CD4-positive, CD25-positive, alpha-beta regulatory T cell (primary cell): ENCODE measurements at regions not wholly inside any gene's neighbourhood (a gene's known extent, or its start where the extent isn't known, plus 50 kb on each side); places are given as distances from the start of the nearest gene placed in this dataset.

ENCODE experiments used
- ATAC-seq, 2 donors: fragments of 150-1000 bp; cut with Tn5 transposase; one replicate each; pipeline ENCODE4 v1.10.0; 2021; ENCODE audit warnings: low read depth in 2 of 2, moderate number of reproducible peaks in 2 of 2, moderate library complexity in 1 of 2
- DNase-seq, 3 donors: peaks; one replicate each; pipeline versions ENCODE4 v3.0.0 to v3.0.0-alpha.2; 2012 to 2022; ENCODE audit warnings: mixed read lengths in 1 of 3
- H3K27ac ChIP-seq: one replicate; pipeline ENCODE4 v1.7.0; 2013; ENCODE audit warnings: mild to moderate bottlenecking, low read length; ENCODE audit not compliant: insufficient read depth, poor library complexity, severe bottlenecking
- H3K27me3 ChIP-seq: one replicate; pipeline ENCODE4 v1.7.0; 2013; ENCODE audit warnings: low read length; ENCODE audit not compliant: control insufficient read depth, insufficient read depth
- H3K36me3 ChIP-seq: one replicate; pipeline ENCODE4 v1.7.0; 2013; ENCODE audit warnings: mild to moderate bottlenecking, low read length, moderate library complexity; ENCODE audit not compliant: control insufficient read depth, insufficient read depth
- H3K4me1 ChIP-seq: 2 replicates; pipeline ENCODE4 v1.7.0; 2013; ENCODE audit warnings: mild to moderate bottlenecking, low read length; ENCODE audit not compliant: insufficient read depth, control insufficient read depth, poor library complexity, severe bottlenecking
- H3K4me3 ChIP-seq: one replicate; pipeline ENCODE4 v1.7.0; 2013; ENCODE audit warnings: low read depth, mild to moderate bottlenecking, low read length, moderate library complexity
- H3K9me3 ChIP-seq, 2 experiments: 1 replicate in 1 of 2; 2 replicates in 1 of 2; pipeline ENCODE4 v1.7.0; 2013; ENCODE audit warnings: low read length in 2 of 2, mild to moderate bottlenecking in 1 of 2, moderate library complexity in 1 of 2; ENCODE audit not compliant: control insufficient read depth in 2 of 2
- H3K27ac Mint-ChIP-seq, 3 donors: one replicate each; pipeline ENCODE4 v1.8.0; 2020 to 2022; ENCODE audit warnings: mild to moderate bottlenecking in 3 of 3, mixed read lengths in 3 of 3, moderate library complexity in 2 of 3
- H3K27me3 Mint-ChIP-seq: one replicate; pipeline ENCODE4 v1.8.0; 2022; ENCODE audit warnings: mild to moderate bottlenecking, mixed read lengths
- H3K36me3 Mint-ChIP-seq: one replicate; pipeline ENCODE4 v1.8.0; 2020; ENCODE audit warnings: mixed read lengths
- H3K4me1 Mint-ChIP-seq, 4 donors: one replicate each; pipeline ENCODE4 v1.8.0; 2020 to 2022; ENCODE audit warnings: mixed read lengths in 4 of 4, mild to moderate bottlenecking in 1 of 4
- H3K4me3 Mint-ChIP-seq, 4 donors: one replicate each; pipeline ENCODE4 v1.8.0; 2020 to 2022; ENCODE audit warnings: mild to moderate bottlenecking in 4 of 4, mixed read lengths in 4 of 4, moderate library complexity in 3 of 4
- H3K9me3 Mint-ChIP-seq, 7 donors: one replicate each; pipeline ENCODE4 v1.8.0; 2020 to 2022; ENCODE audit warnings: mixed read lengths in 7 of 7, mild to moderate bottlenecking in 3 of 7, moderate library complexity in 2 of 7

GRCh38 chr2:52710810-52711618 lies 1056.6 kb upstream of the CHAC2 start:
- Mint-ChIP-seq H3K4me1 (no peaks in the 10 kb centered on the region), H3K27ac (no peak overlapping the region), H3K36me3 (no peaks in the 10 kb centered on the region), H3K9me3 (peaks cover 0 to 15% (median 4%) of the 10 kb centered on the region in 7 donors), H3K27me3 (no peaks in the 10 kb centered on the region), H3K4me3 (no peak overlapping the region)
- Histone ChIP-seq H3K9me3 (peaks cover 0 to 2% of the 10 kb centered on the region in 2 experiments), H3K36me3 (no peaks in the 10 kb centered on the region), H3K4me1 (no peaks in the 10 kb centered on the region), H3K27me3 (no peaks in the 10 kb centered on the region), H3K27ac (no peak overlapping the region), H3K4me3 (no peak overlapping the region)
- DNase-seq (no peak), ATAC-seq (no peak)

DNA sequence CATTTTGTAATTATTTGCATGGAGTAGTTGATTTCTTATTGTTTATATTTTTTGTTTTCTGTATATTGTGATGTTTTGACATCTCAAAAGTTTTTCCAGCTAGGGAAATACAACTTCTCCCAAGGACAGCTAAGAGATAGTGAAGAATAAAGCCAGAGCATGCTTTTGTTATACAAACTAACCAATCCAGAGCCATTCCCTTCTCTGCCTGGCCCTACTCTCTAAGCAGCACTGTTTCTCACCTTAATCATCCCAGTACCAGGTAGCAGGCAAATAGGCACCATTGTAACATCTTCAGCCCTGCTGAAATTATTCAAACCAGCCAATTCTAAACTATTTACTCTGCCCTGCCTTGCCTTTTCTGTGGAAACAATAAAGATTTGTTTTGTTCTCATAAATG lies 1063.4 kb upstream of the CHAC2 start:
- Mint-ChIP-seq H3K4me3 (no peak overlapping the region), H3K27me3 (no peaks in the 10 kb centered on the region)
- no peak for ATAC-seq

DNA sequence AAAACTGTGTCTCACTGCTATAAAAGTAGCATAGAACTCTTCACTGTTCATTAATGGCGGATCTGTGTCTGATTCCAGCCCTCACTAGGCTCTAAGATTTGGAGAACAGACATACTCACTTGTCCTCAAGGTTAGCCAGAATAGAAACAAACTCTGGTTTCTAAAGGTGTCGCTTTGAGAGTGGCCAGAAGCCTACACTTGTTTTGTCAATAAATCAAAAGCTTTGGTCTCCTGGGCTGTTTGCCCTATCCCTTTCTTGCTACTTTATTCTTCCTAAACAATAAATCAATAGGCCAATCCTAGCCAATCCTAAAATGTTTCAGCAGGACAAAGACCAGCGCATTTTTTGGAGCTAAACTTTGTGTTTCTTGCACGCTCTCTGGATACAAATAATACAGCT lies 1064.6 kb upstream of the CHAC2 start:
- Mint-ChIP-seq H3K27ac (no peak overlapping the region), H3K4me3 (no peak overlapping the region), H3K27me3 (no peaks in the 10 kb centered on the region), H3K4me1 (no peaks in the 10 kb centered on the region), H3K36me3 (no peaks in the 10 kb centered on the region), H3K9me3 (peaks cover 3 to 12% (median 6%) of the 10 kb centered on the region in 7 donors)
- H3K4me1 ChIP-seq = no peaks in the 10 kb centered on the region
- peaks cover 2 to 4% of the 10 kb centered on the region in 2 experiments for H3K9me3 ChIP-seq
- ATAC-seq (no peak), DNase-seq (no peak)
- no peaks in the 10 kb centered on the region for H3K27me3 ChIP-seq
- H3K36me3 ChIP-seq = no peaks in the 10 kb centered on the region
- H3K27ac ChIP-seq = no peak overlapping the region
- no peak overlapping the region for H3K4me3 ChIP-seq

More for the DNA sequence above, 1063.4 kb upstream of the CHAC2 start:
- Mint-ChIP-seq H3K36me3 (no peaks in the 10 kb centered on the region), H3K9me3 (peaks cover 3 to 8% (median 6%) of the 10 kb centered on the region in 7 donors), H3K27ac (no peak overlapping the region), H3K4me1 (no peaks in the 10 kb centered on the region)
- Histone ChIP-seq H3K27me3 (no peaks in the 10 kb centered on the region), H3K4me1 (no peaks in the 10 kb centered on the region), H3K36me3 (no peaks in the 10 kb centered on the region), H3K9me3 (peaks cover 0 to 2% of the 10 kb centered on the region in 2 experiments), H3K27ac (no peak overlapping the region), H3K4me3 (no peak overlapping the region)
- DNase-seq = no peak

GRCh38 chr2:52698408-52698807 lies 1069.2 kb upstream of the CHAC2 start:
- no peak overlapping the region for H3K4me3 Mint-ChIP-seq
- no peak for DNase-seq
- Histone ChIP-seq H3K27me3 (no peaks in the 10 kb centered on the region), H3K4me1 (no peaks in the 10 kb centered on the region), H3K9me3 (peaks cover 0 to 4% of the 10 kb centered on the region in 2 experiments), H3K36me3 (no peaks in the 10 kb centered on the region), H3K27ac (no peak overlapping the region), H3K4me3 (no peak overlapping the region)
- no peaks in the 10 kb centered on the region for H3K36me3 Mint-ChIP-seq
- H3K9me3 Mint-ChIP-seq = peaks cover 0 to 8% (median 2%) of the 10 kb centered on the region in 7 donors
- H3K27ac Mint-ChIP-seq = no peak overlapping the region
- no peaks in the 10 kb centered on the region for H3K4me1 Mint-ChIP-seq
- H3K27me3 Mint-ChIP-seq = no peaks in the 10 kb centered on the region
- no peak for ATAC-seq

DNA sequence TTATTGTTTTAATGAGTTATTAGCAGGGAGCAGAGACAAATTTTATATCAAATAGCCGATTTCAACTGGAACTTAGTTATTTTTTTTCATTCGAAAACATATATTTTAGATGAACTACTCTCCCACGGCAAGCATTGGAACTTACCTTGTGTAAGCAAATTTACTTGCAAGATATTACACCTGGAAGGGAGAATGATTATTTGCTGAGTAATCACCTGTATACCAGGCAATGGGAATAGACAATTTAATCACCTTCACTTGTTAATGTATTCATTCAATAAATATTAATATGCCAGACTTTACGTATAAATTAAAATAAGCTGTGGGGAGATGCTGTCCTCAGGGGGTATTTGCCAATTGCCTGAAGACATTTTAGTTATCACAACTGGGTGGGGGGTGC lies 1069.9 kb upstream of the CHAC2 start:
- Mint-ChIP-seq H3K4me1 (no peaks in the 10 kb centered on the region), H3K4me3 (no peak overlapping the region), H3K36me3 (no peaks in the 10 kb centered on the region), H3K27ac (no peak overlapping the region), H3K27me3 (no peaks in the 10 kb centered on the region), H3K9me3 (peaks cover 0 to 8% (median 1%) of the 10 kb centered on the region in 7 donors)
- DNase-seq = no peak
- no peaks in the 10 kb centered on the region for H3K36me3 ChIP-seq
- H3K4me1 ChIP-seq = no peaks in the 10 kb centered on the region
- H3K4me3 ChIP-seq = no peak overlapping the region
- H3K27ac ChIP-seq = no peak overlapping the region
- H3K27me3 ChIP-seq = no peaks in the 10 kb centered on the region
- peaks cover 0 to 4% of the 10 kb centered on the region in 2 experiments for H3K9me3 ChIP-seq
- no peak for ATAC-seq

- Mint-ChIP-seq H3K4me3 (no peak overlapping the region), H3K4me1 (no peaks in the 10 kb centered on the region), H3K27me3 (no peaks in the 10 kb centered on the region), H3K9me3 (peaks cover 0 to 9% (median 1%) of the 10 kb centered on the region in 7 donors), H3K36me3 (no peaks in the 10 kb centered on the region), H3K27ac (no peak overlapping the region)
- H3K27ac ChIP-seq = no peak overlapping the region
- H3K36me3 ChIP-seq = no peaks in the 10 kb centered on the region
- no peaks in the 10 kb centered on the region for H3K27me3 ChIP-seq
- peaks cover 0 to 4% of the 10 kb centered on the region in 2 experiments for H3K9me3 ChIP-seq
- ATAC-seq (no peak), DNase-seq (no peak)
- H3K4me1 ChIP-seq = no peaks in the 10 kb centered on the region
- no peak overlapping the region for H3K4me3 ChIP-seq
Observed at GRCh38 chr2:52695731-52696130, 1071.9 kb upstream of the CHAC2 start.

- ATAC-seq = no peak
- H3K4me1 Mint-ChIP-seq = no peaks in the 10 kb centered on the region
- H3K27me3 ChIP-seq = no peaks in the 10 kb centered on the region
- H3K4me3 ChIP-seq = no peak overlapping the region
- DNase-seq = no peak
- H3K27ac Mint-ChIP-seq = no peak overlapping the region
- no peaks in the 10 kb centered on the region for H3K4me1 ChIP-seq
- H3K27ac ChIP-seq = no peak overlapping the region
- peaks cover 0 to 42% (median 7%) of the 10 kb centered on the region in 7 donors for H3K9me3 Mint-ChIP-seq
- no peaks in the 10 kb centered on the region for H3K36me3 Mint-ChIP-seq
- no peaks in the 10 kb centered on the region for H3K27me3 Mint-ChIP-seq
- no peaks in the 10 kb centered on the region for H3K36me3 ChIP-seq
- no peak overlapping the region for H3K4me3 Mint-ChIP-seq
- H3K9me3 ChIP-seq = peaks cover 0 to 5% of the 10 kb centered on the region in 2 experiments
Observed at GRCh38 chr2:52686935-52687334, 1080.7 kb upstream of the CHAC2 start.

GRCh38 chr2:52676056-52676455 lies 1091.5 kb upstream of the CHAC2 start:
- H3K27ac Mint-ChIP-seq = no peak overlapping the region
- H3K9me3 Mint-ChIP-seq = peaks cover 4 to 27% (median 7%) of the 10 kb centered on the region in 7 donors

More at GRCh38 chr2:52676056-52676455, 1091.5 kb upstream of the CHAC2 start:
- no peak for DNase-seq
- Histone ChIP-seq H3K4me1 (no peaks in the 10 kb centered on the region), H3K27me3 (no peaks in the 10 kb centered on the region), H3K36me3 (no peaks in the 10 kb centered on the region), H3K9me3 (no peaks in the 10 kb centered on the region), H3K4me3 (no peak overlapping the region), H3K27ac (no peak overlapping the region)
- H3K4me3 Mint-ChIP-seq = no peak overlapping the region
- no peak for ATAC-seq
- no peaks in the 10 kb centered on the region for H3K4me1 Mint-ChIP-seq
- no peaks in the 10 kb centered on the region for H3K27me3 Mint-ChIP-seq
- no peaks in the 10 kb centered on the region for H3K36me3 Mint-ChIP-seq
